ENCODE measurements at regions not wholly inside any gene's neighbourhood (a gene's known extent, or its start where the extent isn't known, plus 50 kb on each side); places are given as distances from the start of the nearest gene placed in this dataset.
"Not testable (repeated sequence)": the region's sequence is repeated elsewhere in the genome, so short reads cannot be mapped to it uniquely, and the experiment has no call there.

GRCh38 chr9:110095776-110096175, 112.2 kb downstream of the C9orf152 start:
- no peak for TF ChIP-seq CTCF (IDR thresholded peaks at IDR 0.05; ENCODE audit: low read depth, low read length, missing control alignments)
- no peak overlapping the region for H3K4me3 ChIP-seq (replicated peaks; ENCODE audit: low read depth, low read length)
- no peak for DNase-seq (ENCODE audit: extremely low read depth, low read depth)

GRCh38 chr9:110096674-110097073, 111.3 kb downstream of the C9orf152 start:
- DNase-seq (ENCODE audit: extremely low read depth, low read depth); H3K4me3 ChIP-seq (replicated peaks; ENCODE audit: low read depth, low read length): not testable (repeated sequence)

GRCh38 chr9:110099236-110100095, 108.5 kb downstream of the C9orf152 start:
- no peak overlapping the region for H3K4me3 ChIP-seq (replicated peaks; ENCODE audit: low read depth, low read length)
- no peak for DNase-seq (ENCODE audit: extremely low read depth, low read depth)
- TF ChIP-seq CTCF (IDR thresholded peaks at IDR 0.05; ENCODE audit: low read depth, low read length, missing control alignments), result no peak

- no peak for DNase-seq (ENCODE audit: extremely low read depth, low read depth)
- no peak overlapping the region for H3K4me3 ChIP-seq (replicated peaks; ENCODE audit: low read depth, low read length)
- no peak for TF ChIP-seq CTCF (IDR thresholded peaks at IDR 0.05; ENCODE audit: low read depth, low read length, missing control alignments)
Measured at GRCh38 chr9:110101531-110102161, 106.3 kb downstream of the C9orf152 start.

GRCh38 chr9:110103257-110103656, 104.7 kb downstream of the C9orf152 start:
- no peak overlapping the region for H3K4me3 ChIP-seq (replicated peaks; ENCODE audit: low read depth, low read length)
- no peak for TF ChIP-seq CTCF (IDR thresholded peaks at IDR 0.05; ENCODE audit: low read depth, low read length, missing control alignments)
- DNase-seq (ENCODE audit: extremely low read depth, low read depth), result no peak

- no peak for TF ChIP-seq CTCF (IDR thresholded peaks at IDR 0.05; ENCODE audit: low read depth, low read length, missing control alignments)
- no peak overlapping the region for H3K4me3 ChIP-seq (replicated peaks; ENCODE audit: low read depth, low read length)
- no peak for DNase-seq (ENCODE audit: extremely low read depth, low read depth)
Measured at GRCh38 chr9:110104261-110104809, 103.6 kb downstream of the C9orf152 start.

- no peak for DNase-seq (ENCODE audit: extremely low read depth, low read depth)
Measured at GRCh38 chr9:110105107-110105506, 102.9 kb downstream of the C9orf152 start.

More at GRCh38 chr9:110105107-110105506, 102.9 kb downstream of the C9orf152 start:
- TF ChIP-seq CTCF (IDR thresholded peaks at IDR 0.05; ENCODE audit: low read depth, low read length, missing control alignments), result no peak
- no peak overlapping the region for H3K4me3 ChIP-seq (replicated peaks; ENCODE audit: low read depth, low read length)

Measured in HFF-Myc (cell line).